ENCODE measurements at regions not wholly inside any gene's neighbourhood (a gene's known extent, or its start where the extent isn't known, plus 50 kb on each side); places are given as distances from the start of the nearest gene placed in this dataset.

GRCh38 chr2:16958266-16958665 is 292.6 kb upstream of the CYRIA start:
- no peak for TF ChIP-seq EP300 (IDR thresholded peaks at IDR 0.05)
- TF ChIP-seq, protein P1, sequence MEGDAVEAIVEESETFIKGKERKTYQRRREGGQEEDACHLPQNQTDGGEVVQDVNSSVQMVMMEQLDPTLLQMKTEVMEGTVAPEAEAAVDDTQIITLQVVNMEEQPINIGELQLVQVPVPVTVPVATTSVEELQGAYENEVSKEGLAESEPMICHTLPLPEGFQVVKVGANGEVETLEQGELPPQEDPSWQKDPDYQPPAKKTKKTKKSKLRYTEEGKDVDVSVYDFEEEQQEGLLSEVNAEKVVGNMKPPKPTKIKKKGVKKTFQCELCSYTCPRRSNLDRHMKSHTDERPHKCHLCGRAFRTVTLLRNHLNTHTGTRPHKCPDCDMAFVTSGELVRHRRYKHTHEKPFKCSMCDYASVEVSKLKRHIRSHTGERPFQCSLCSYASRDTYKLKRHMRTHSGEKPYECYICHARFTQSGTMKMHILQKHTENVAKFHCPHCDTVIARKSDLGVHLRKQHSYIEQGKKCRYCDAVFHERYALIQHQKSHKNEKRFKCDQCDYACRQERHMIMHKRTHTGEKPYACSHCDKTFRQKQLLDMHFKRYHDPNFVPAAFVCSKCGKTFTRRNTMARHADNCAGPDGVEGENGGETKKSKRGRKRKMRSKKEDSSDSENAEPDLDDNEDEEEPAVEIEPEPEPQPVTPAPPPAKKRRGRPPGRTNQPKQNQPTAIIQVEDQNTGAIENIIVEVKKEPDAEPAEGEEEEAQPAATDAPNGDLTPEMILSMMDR (IDR thresholded peaks at IDR 0.05): no peak
- no peak for TF ChIP-seq POLR2A (IDR thresholded peaks at IDR 0.05)
